H1 (cell line): ENCODE measurements at regions not wholly inside any gene's neighbourhood (a gene's known extent, or its start where the extent isn't known, plus 50 kb on each side); places are given as distances from the start of the nearest gene placed in this dataset.

Experiments
- CTCF ChIA-PET: fragments of 300-600 bp; sonication (Branson Sonifier 250); formaldehyde crosslinking; loops from one replicate; lab custom pipeline; 2021; ENCODE audit not compliant: partially characterized antibody; lab: Charles Lee
- POLR2A ChIA-PET: fragments of 300-600 bp; sonication (Branson Sonifier 250); formaldehyde crosslinking; loops from one replicate; lab custom pipeline; 2021; ENCODE audit warnings: inconsistent platforms; ENCODE audit not compliant: partially characterized antibody; lab: Charles Lee
- DNase-seq, 2 experiments: peaks; one replicate each; pipeline versions ENCODE4 v3.0.0 to v3.0.0-alpha.2; 2010 to 2022; ENCODE audit warnings: low spot score in 2 of 2, low read depth in 1 of 2, mixed read lengths in 1 of 2
- FAIRE-seq: peaks from 2 replicates; lab custom pipeline; 2011; peaks lifted over from hg19 to GRCh38; lab: Jason Lieb, UNC
- H2AFZ ChIP-seq: 2 replicates; pipeline ENCODE4 v1.8.1; 2012; ENCODE audit warnings: low read length, inconsistent platforms
- H2AK5ac ChIP-seq: 2 replicates; pipeline ENCODE4 v1.6.1; 2013; ENCODE audit warnings: low read depth, low read length
- H2BK120ac ChIP-seq: replicated peaks from 2 replicates; pipeline ENCODE3; 2013; ENCODE audit warnings: low read depth, low read length, inconsistent platforms
- H2BK12ac ChIP-seq: 2 replicates; pipeline ENCODE4 v1.6.1; 2013; ENCODE audit warnings: low read depth, low read length
- H2BK15ac ChIP-seq: 2 replicates; pipeline ENCODE4 v1.6.1; 2013; ENCODE audit warnings: low read length
- H2BK20ac ChIP-seq: 2 replicates; pipeline ENCODE4 v1.6.1; 2013; ENCODE audit warnings: low read length
- H2BK5ac ChIP-seq: 2 replicates; pipeline ENCODE4 v1.6.1; 2013; ENCODE audit warnings: low read depth, low read length
- H3K14ac ChIP-seq: 2 replicates; pipeline ENCODE4 v1.6.1; 2013; ENCODE audit warnings: inconsistent platforms; ENCODE audit not compliant: insufficient read length
- H3K18ac ChIP-seq: 2 replicates; pipeline ENCODE4 v1.6.1; 2013; ENCODE audit warnings: low read length; ENCODE audit errors: extremely low read depth
- H3K23ac ChIP-seq: 2 replicates; pipeline ENCODE4 v1.6.1; 2013; ENCODE audit warnings: inconsistent platforms; ENCODE audit not compliant: insufficient read length
- H3K23me2 ChIP-seq: 2 replicates; pipeline ENCODE4 v1.6.1; 2013; ENCODE audit warnings: low read depth, low read length
- H3K27ac ChIP-seq: 2 replicates; pipeline ENCODE4 v1.6.1; 2011; ENCODE audit warnings: low read depth, low read length, inconsistent platforms
- H3K27me3 ChIP-seq, 4 experiments: replicated peaks in 1 of 4; 1 replicate in 1 of 4; 2 replicates in 3 of 4; pipeline versions ENCODE4 v1.6.1 to v1.8.1; 2011 to 2013; ENCODE audit warnings: low read length in 3 of 4, mild to moderate bottlenecking in 3 of 4, inconsistent platforms in 2 of 4, mixed read lengths in 2 of 4, moderate library complexity in 1 of 4; ENCODE audit not compliant: control insufficient read depth in 3 of 4, insufficient read depth in 3 of 4; ENCODE audit errors: extremely low read depth in 1 of 4
- H3K36me3 ChIP-seq, 4 experiments: 2 replicates each; pipeline versions ENCODE4 v1.6.1 to v1.8.1; 2011 to 2013; ENCODE audit warnings: mild to moderate bottlenecking in 4 of 4, low read length in 3 of 4, moderate library complexity in 2 of 4, control low read depth in 1 of 4, inconsistent platforms in 1 of 4; ENCODE audit not compliant: insufficient read depth in 4 of 4, control insufficient read depth in 2 of 4
- H3K4ac ChIP-seq: replicated peaks from 2 replicates; pipeline ENCODE3; 2013; ENCODE audit warnings: low read length, low read depth, mixed read lengths, inconsistent platforms; ENCODE audit not compliant: insufficient read length
- H3K4me1 ChIP-seq, 4 experiments: replicated peaks in 1 of 4; 1 replicate in 1 of 4; 2 replicates in 3 of 4; pipeline versions ENCODE4 v1.6.1 to v1.8.1; 2011 to 2013; ENCODE audit warnings: low read length in 3 of 4, inconsistent platforms in 2 of 4, mixed read lengths in 1 of 4; ENCODE audit not compliant: insufficient read depth in 4 of 4, control insufficient read depth in 3 of 4
- H3K4me2 ChIP-seq, 2 experiments: 2 replicates each; pipeline versions ENCODE4 v1.6.1 to v1.8.1; 2011 to 2013; ENCODE audit warnings: low read depth in 2 of 2, low read length in 2 of 2, control low read depth in 1 of 2, inconsistent platforms in 1 of 2, mild to moderate bottlenecking in 1 of 2; ENCODE audit not compliant: insufficient read depth in 1 of 2
- H3K4me3 ChIP-seq, 4 experiments: fragments of 200-600, 300-600 bp in 1 of 4; sonication (generic), shearing (Covaris generic), sonication (Bioruptor Twin) in 1 of 4; 2 replicates each; pipeline versions ENCODE4 v1.5.1 to v1.8.1; 2011 to 2016; ENCODE audit warnings: low read length in 4 of 4, low read depth in 3 of 4, control low read depth in 2 of 4, inconsistent platforms in 2 of 4, mild to moderate bottlenecking in 2 of 4, mixed read lengths in 1 of 4, moderate library complexity in 1 of 4; ENCODE audit not compliant: insufficient read depth in 2 of 4; ENCODE audit errors: extremely low read depth in 1 of 4
- H3K56ac ChIP-seq: replicated peaks from 2 replicates; pipeline ENCODE3; 2013; ENCODE audit warnings: low read depth, mild to moderate bottlenecking, mixed read lengths, low read length, inconsistent platforms; ENCODE audit not compliant: insufficient read length
- H3K79me1 ChIP-seq: 2 replicates; pipeline ENCODE4 v1.6.1; 2013; ENCODE audit warnings: low read depth, low read length, control low read depth
- H3K79me2 ChIP-seq, 2 experiments: 2 replicates each; pipeline versions ENCODE4 v1.6.1 to v1.8.1; 2012 to 2013; ENCODE audit warnings: low read length in 2 of 2, mild to moderate bottlenecking in 2 of 2, inconsistent platforms in 1 of 2; ENCODE audit not compliant: insufficient read depth in 2 of 2, control insufficient read depth in 1 of 2
- H3K9ac ChIP-seq, 4 experiments: replicated peaks in 1 of 4; 1 replicate in 1 of 4; 2 replicates in 3 of 4; pipeline versions ENCODE4 v1.6.1 to v1.8.1; 2011 to 2013; ENCODE audit warnings: low read depth in 3 of 4, low read length in 3 of 4, control low read depth in 2 of 4, mild to moderate bottlenecking in 2 of 4, moderate library complexity in 2 of 4, inconsistent platforms in 1 of 4; ENCODE audit errors: extremely low read depth in 1 of 4
- H3K9me3 ChIP-seq, 2 experiments: 2 replicates each; pipeline versions ENCODE4 v1.6.1 to v1.8.1; 2012 to 2013; ENCODE audit warnings: mild to moderate bottlenecking in 2 of 2, moderate library complexity in 2 of 2, control low read depth in 1 of 2, inconsistent platforms in 1 of 2, low read depth in 1 of 2, low read length in 1 of 2, mixed read lengths in 1 of 2; ENCODE audit not compliant: insufficient read depth in 2 of 2
- H4K20me1 ChIP-seq, 2 experiments: replicated peaks in 1 of 2; 2 replicates each; pipeline versions ENCODE3 to v1.8.1; 2011 to 2013; ENCODE audit warnings: inconsistent platforms in 2 of 2, low read length in 2 of 2, mild to moderate bottlenecking in 1 of 2; ENCODE audit not compliant: insufficient read depth in 2 of 2, control insufficient read depth in 1 of 2
- H4K5ac ChIP-seq: 2 replicates; pipeline ENCODE4 v1.6.1; 2013; ENCODE audit warnings: low read length, low read depth, mixed read lengths, inconsistent platforms; ENCODE audit not compliant: insufficient read length
- H4K8ac ChIP-seq: 2 replicates; pipeline ENCODE4 v1.8.0; 2013; ENCODE audit warnings: mild to moderate bottlenecking, moderate library complexity, low read length, inconsistent platforms; ENCODE audit not compliant: insufficient read depth; ENCODE audit errors: extremely low read depth
- H4K91ac ChIP-seq: replicated peaks from 2 replicates; pipeline ENCODE3; 2013; ENCODE audit warnings: low read length, mixed read lengths, inconsistent platforms; ENCODE audit not compliant: insufficient read length
- ASH2L ChIP-seq: fragments of 200-600, 300-600 bp; sonication (generic); IDR thresholded peaks from one replicate; pipeline ENCODE4 v1.7.1; 2017; ENCODE audit warnings: low read length
- CBX5 ChIP-seq: fragments of 300-800, 300-1000 bp; sonication (generic); IDR thresholded peaks from 2 replicates; pipeline ENCODE4 v1.7.1; 2016; ENCODE audit warnings: antibody characterized with exemption, low read length, low read depth
- CHD1 ChIP-seq: IDR thresholded peaks from 2 replicates; pipeline ENCODE4 v1.6.1; 2012; ENCODE audit warnings: low read depth, low read length, improper control_type of control experiment
- CTBP2 ChIP-seq: IDR thresholded peaks from 2 replicates; pipeline ENCODE4 v1.7.0; 2011; ENCODE audit warnings: borderline replicate concordance, mild to moderate bottlenecking, moderate library complexity, mixed read lengths, low read length; ENCODE audit not compliant: insufficient read depth, insufficient read length
- EP300 ChIP-seq, 2 experiments: IDR thresholded peaks; 1 replicate in 1 of 2; 2 replicates in 1 of 2; pipeline ENCODE4 v1.6.1; 2011 to 2012; ENCODE audit warnings: low read depth in 2 of 2, low read length in 2 of 2, mild to moderate bottlenecking in 2 of 2, borderline replicate concordance in 1 of 2, inconsistent platforms in 1 of 2, moderate library complexity in 1 of 2
- POLR2A ChIP-seq, 2 experiments: IDR thresholded peaks; 1 replicate in 1 of 2; 2 replicates in 1 of 2; pipeline ENCODE4 v1.6.1; 2011; ENCODE audit warnings: low read depth in 2 of 2, low read length in 2 of 2, mild to moderate bottlenecking in 2 of 2; ENCODE audit errors: control extremely low read depth in 1 of 2
- RAD21 ChIP-seq, 2 experiments: IDR thresholded peaks in 1 of 2; conservative IDR thresholded peaks in 1 of 2; 2 replicates each; pipeline ENCODE4 v1.6.1; 2011; ENCODE audit warnings: low read depth in 2 of 2, low read length in 2 of 2, improper control_type of control experiment in 1 of 2, inconsistent platforms in 1 of 2, mild to moderate bottlenecking in 1 of 2, moderate library complexity in 1 of 2
- RNF2 ChIP-seq: fragments of 200-900, 300-1000 bp; sonication (generic); IDR thresholded peaks from 2 replicates; pipeline ENCODE4 v1.7.1; 2016; ENCODE audit warnings: borderline replicate concordance, low read depth, mild to moderate bottlenecking, antibody characterized with exemption, low read length; ENCODE audit not compliant: poor library complexity, severe bottlenecking; ENCODE audit errors: missing control alignments
- SAP30 ChIP-seq: fragments of 300-600 bp; sonication (generic); IDR thresholded peaks from 2 replicates; pipeline ENCODE4 v1.7.1; 2012; ENCODE audit warnings: low read length, moderate library complexity, mild to moderate bottlenecking, inconsistent platforms; ENCODE audit not compliant: insufficient read depth, insufficient replicate concordance
- SIN3A ChIP-seq, 2 experiments: IDR thresholded peaks in 1 of 2; conservative IDR thresholded peaks in 1 of 2; 2 replicates each; pipeline ENCODE4 v1.6.1; 2011 to 2012; ENCODE audit warnings: low read length in 2 of 2, improper control_type of control experiment in 1 of 2, low read depth in 1 of 2, mild to moderate bottlenecking in 1 of 2
- TAF7 ChIP-seq: optimal IDR thresholded peaks from 2 replicates; pipeline ENCODE3; 2011; ENCODE audit warnings: low read depth, mild to moderate bottlenecking, inconsistent platforms, low read length, moderate library complexity, borderline replicate concordance
- USF2 ChIP-seq: IDR thresholded peaks from 2 replicates; pipeline ENCODE4 v1.6.1; 2011; ENCODE audit warnings: low read length, improper control_type of control experiment
- WGBS, 2 experiments: shearing (Covaris generic) in 1 of 2; methylation state at CpG; one replicate each; pipeline versions ENCODE4 v1.1.6 to v1.1.7; 2013 to 2015; ENCODE audit warnings: low lambda C conversion rate in 2 of 2, mixed read lengths in 2 of 2, inconsistent platforms in 1 of 2, low coverage in 1 of 2, missing lambda C conversion rate in 1 of 2; ENCODE audit not compliant: insufficient replicate concordance in 2 of 2, insufficient coverage in 1 of 2, insufficient read length in 1 of 2; ENCODE audit errors: extremely low coverage in 1 of 2, missing lambda C conversion rate in 1 of 2; 5-methylcytosine and 5-hydroxymethylcytosine counted together

GRCh38 chr9:18059447-18059846 is 414.5 kb upstream of the ADAMTSL1 start:
- no peak overlapping the region for H2AFZ ChIP-seq
- POLR2A ChIA-PET: no interaction called here
- TF ChIP-seq ASH2L (no peak), EP300 (IDR thresholded peaks at IDR 0.05; ENCODE audit: borderline replicate concordance in 1 of 2, low read depth in 2 of 2, low read length in 2 of 2) (no peak), CBX5 (no peak), TAF7 (no peak), POLR2A (IDR thresholded peaks at IDR 0.05; ENCODE audit: control extremely low read depth in 1 of 2, low read depth in 2 of 2, low read length in 2 of 2) (no peak), SIN3A (conservative IDR thresholded peaks at IDR 0.05 in 1 of 2, IDR thresholded peaks at IDR 0.05 in 1 of 2; ENCODE audit: low read depth in 1 of 2, low read length in 2 of 2) (no peak), RAD21 (IDR thresholded peaks at IDR 0.05 in 1 of 2, conservative IDR thresholded peaks at IDR 0.05 in 1 of 2; ENCODE audit: low read depth in 2 of 2, low read length in 2 of 2) (no peak), CHD1 (no peak), RNF2 (no peak), SAP30 (no peak), CTBP2 (no peak), USF2 (no peak)

More at GRCh38 chr9:18059447-18059846, 414.5 kb upstream of the ADAMTSL1 start:
- Histone ChIP-seq H3K79me1 (no peaks in the 10 kb centered on the region), H2AK5ac (no peak overlapping the region), H2BK5ac (no peak overlapping the region), H3K23ac (no peak overlapping the region), H3K4me3 (no peak overlapping the region), H3K27ac (no peak overlapping the region), H2BK120ac (no peak overlapping the region), H3K4me1 (no peaks in the 10 kb centered on the region), H3K56ac (no peak overlapping the region), H2BK15ac (no peak overlapping the region), H4K5ac (no peak overlapping the region), H3K4ac (no peak overlapping the region), H4K91ac (no peak overlapping the region), H2BK12ac (no peak overlapping the region), H4K8ac (no peak overlapping the region), H3K23me2 (no peaks in the 10 kb centered on the region), H3K18ac (no peak overlapping the region), H3K14ac (no peak overlapping the region), H3K4me2 (no peak overlapping the region), H3K79me2 (no peaks in the 10 kb centered on the region), H3K9ac (no peak overlapping the region), H3K27me3 (no peaks in the 10 kb centered on the region), H3K36me3 (no peaks in the 10 kb centered on the region), H3K9me3 (no peaks in the 10 kb centered on the region), H2BK20ac (no peak overlapping the region), H4K20me1 (no peaks in the 10 kb centered on the region)
- FAIRE-seq (no peak), DNase-seq (no peak)
- 89% methylated on average over 1 of the region's 1 CpG; no CpG with 5 or more reads in 1 of the 2 experiments for WGBS, 2 experiments
- CTCF ChIA-PET: interaction anchor here (0.9 to 2.5 kb wide), 17 partner anchors 9 to 453 kb away, joined by 3 to 15 read pairs (median 5); no protein-coding TSS in a partner anchor
